ENCODE measurements at regions not wholly inside any gene's neighbourhood (a gene's known extent, or its start where the extent isn't known, plus 50 kb on each side); places are given as distances from the start of the nearest gene placed in this dataset.
"Not testable (repeated sequence)": the region's sequence is repeated elsewhere in the genome, so short reads cannot be mapped to it uniquely, and the experiment has no call there.

GRCh38 chr9:81430727-81431126, 258.6 kb downstream of the TLE1 start:
- DNase-seq (ENCODE audit: low read depth in 2 of 2): no peak

DNA sequence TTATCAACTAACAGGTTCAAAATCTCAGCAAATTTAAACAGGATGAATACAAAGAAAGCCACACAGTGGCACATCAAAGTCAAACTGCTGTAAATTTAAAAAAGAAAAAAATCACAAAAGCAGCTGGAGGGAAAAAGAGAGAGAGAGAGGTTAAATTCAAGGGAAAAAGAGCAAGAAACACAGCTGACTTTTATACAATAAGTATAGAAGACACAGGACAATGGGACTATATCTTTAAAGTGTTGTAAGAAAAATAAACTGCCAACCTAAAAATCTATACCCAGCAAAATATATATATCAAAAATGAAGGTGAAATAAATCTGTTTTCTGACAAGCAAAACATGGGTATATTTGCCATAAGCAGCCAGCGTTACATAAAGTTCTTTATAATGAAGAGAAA, 261.5 kb downstream of the TLE1 start:
- DNase-seq (ENCODE audit: low read depth in 2 of 2): no peak

DNA sequence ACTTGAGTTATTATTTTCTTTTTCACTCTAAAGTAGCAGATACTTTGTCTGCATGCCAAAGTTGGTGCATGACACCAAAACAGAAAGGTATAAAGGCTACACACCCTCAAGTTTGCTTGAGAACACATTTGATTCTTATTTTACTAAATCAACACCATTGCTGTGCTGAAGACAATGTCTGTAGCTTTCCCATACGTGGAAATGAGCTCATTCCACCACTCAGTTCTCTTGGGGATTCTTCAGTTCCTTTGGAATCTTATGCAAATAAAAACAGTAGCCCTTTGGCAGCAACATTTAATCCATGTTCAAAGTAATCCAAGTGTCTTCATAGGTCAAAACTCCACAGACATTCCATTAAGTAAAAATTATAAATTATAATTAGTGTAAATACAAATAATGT, 264.9 kb downstream of the TLE1 start:
- no peak for DNase-seq (ENCODE audit: low read depth in 2 of 2)

- no peak for DNase-seq (ENCODE audit: low read depth in 2 of 2)
Measured at GRCh38 chr9:81423589-81424326, 265.6 kb downstream of the TLE1 start.

- not testable (repeated sequence) for DNase-seq (ENCODE audit: low read depth in 2 of 2)
Measured at GRCh38 chr9:81421090-81421489, 268.3 kb downstream of the TLE1 start.

DNA sequence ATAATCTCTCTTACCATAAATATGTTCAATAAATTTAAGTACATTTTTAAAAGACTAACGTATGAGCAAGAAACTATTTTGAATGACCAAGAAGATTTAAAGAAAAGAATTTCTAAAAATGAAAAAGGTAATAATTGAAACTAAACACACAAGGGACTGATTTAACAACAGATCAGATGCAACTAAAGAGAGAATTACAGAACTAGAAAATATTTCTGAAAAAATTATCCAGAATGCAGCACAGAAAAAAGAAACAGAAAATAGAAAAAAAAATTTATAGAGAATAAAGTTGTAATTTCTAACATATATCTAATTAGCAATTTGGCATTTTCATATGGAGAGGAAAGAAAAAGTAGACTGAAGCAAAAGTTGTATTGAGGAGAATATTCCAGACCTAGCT, 269.3 kb downstream of the TLE1 start:
- DNase-seq (ENCODE audit: low read depth in 2 of 2): no peak

DNA sequence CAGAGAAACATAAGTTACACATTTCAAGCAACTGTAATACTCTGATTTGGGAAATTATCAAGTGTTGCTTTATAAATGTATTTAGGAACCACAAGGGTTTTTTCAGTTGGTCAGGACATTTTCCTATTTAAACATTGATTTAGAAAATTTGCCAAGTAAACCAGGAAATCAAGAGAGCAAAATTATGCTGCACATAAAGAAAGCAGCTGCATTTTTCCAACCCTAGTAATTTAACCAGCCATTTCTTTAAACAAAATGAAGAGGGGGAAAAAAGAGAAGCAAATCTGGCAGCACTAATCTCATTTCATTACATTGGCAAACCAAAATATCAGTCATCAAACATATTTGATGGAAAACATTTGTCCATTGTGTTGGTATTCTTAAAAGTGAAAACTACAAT, 271.4 kb downstream of the TLE1 start:
- no peak for DNase-seq (ENCODE audit: low read depth in 2 of 2)

GRCh38 chr9:81417299-81417675, 272.1 kb downstream of the TLE1 start:
- no peak for DNase-seq (ENCODE audit: low read depth in 2 of 2)

GRCh38 chr9:81416476-81417298, 272.7 kb downstream of the TLE1 start:
- DNase-seq (ENCODE audit: low read depth in 2 of 2): no peak

DNA sequence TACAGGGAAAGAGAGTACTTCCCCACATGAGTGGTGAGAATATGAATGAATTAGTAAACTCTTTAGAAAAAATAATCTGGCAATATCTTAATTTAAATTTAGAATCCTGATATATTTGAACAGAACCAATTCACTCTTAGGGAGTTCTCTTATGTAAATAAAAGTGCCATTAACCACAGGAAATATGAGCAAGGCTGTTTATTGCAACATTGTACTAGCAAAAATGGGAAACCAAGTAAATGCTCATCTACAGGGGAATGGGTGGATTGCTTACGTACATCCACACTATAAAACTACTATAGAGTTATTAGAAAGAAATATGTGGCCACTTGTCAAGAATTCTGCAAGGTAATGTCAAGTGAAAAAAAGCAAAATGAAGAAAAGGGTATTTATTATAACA, 274.5 kb downstream of the TLE1 start:
- no peak for DNase-seq (ENCODE audit: low read depth in 2 of 2)

GRCh38 chr9:81411961-81412360, 277.4 kb downstream of the TLE1 start:
- no peak for DNase-seq (ENCODE audit: low read depth in 2 of 2)

DNA sequence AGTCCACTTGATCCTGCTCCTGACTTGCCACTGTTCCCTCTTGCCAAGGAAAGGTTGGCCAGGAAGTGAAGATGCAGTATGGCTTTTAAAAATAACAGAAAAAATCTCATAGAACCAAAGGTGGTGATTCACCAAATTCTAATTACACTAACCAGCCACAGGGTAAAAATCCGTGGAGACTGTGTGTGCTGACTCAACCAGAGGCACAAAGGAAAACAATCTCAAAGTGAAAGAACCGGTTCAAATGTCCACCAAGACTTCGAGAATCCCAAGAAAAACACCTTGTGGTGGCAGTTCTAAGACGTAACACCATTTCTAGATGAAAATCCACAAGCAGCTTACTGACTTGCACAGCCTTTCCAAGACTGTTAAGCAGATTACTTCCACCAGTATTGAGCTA, 279.1 kb downstream of the TLE1 start:
- no peak for DNase-seq (ENCODE audit: low read depth in 2 of 2)

DNA sequence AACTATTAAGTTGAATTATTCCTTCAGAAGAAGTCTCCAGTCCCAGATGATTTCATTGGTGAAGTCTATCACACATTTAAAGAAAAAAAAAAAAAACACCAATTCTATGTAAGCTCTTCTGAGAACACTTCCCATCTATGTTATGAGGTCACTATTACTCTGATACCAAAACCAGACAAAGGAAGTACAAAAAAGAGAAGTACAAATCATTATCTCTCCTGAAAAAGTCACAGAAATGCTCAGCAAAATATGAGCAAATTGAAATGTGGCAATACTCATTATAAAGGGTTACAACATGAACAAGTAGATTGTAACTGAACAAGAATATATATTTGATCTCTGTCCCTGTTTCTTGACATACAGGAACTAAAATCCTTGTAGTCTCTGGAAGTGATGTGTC, 280.4 kb downstream of the TLE1 start:
- no peak for DNase-seq (ENCODE audit: low read depth in 2 of 2)

GRCh38 chr9:81404931-81405598, 284.3 kb downstream of the TLE1 start:
- no peak for DNase-seq (ENCODE audit: low read depth in 2 of 2)

- no peak for DNase-seq (ENCODE audit: low read depth in 2 of 2)
Measured at GRCh38 chr9:81397481-81398381, 291.6 kb downstream of the TLE1 start.

DNA sequence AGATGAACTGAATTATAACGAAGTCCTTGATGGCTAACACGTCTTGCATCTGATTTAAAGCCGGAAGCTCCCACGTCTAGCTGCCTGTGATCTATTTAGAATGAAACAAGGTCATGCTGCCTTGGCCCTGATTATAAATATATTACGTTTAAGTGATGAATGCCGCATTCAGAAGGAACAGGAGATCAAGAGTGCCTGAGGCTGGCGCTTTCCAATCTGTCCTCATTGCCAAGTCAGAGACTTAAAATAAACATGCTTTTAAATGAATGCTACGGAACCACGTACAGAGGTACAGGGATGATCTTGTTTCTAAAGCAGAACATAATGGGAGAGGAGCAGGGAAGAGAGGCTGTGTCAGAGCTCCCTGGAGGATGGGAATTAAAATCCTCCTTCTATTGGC, 292.8 kb downstream of the TLE1 start:
- DNase-seq (ENCODE audit: low read depth in 2 of 2): no peak

GRCh38 chr9:81395676-81396054, 293.7 kb downstream of the TLE1 start:
- no peak for DNase-seq (ENCODE audit: low read depth in 2 of 2)

GRCh38 chr9:81394881-81395675, 294.3 kb downstream of the TLE1 start:
- DNase-seq (ENCODE audit: low read depth in 2 of 2): no peak

DNA sequence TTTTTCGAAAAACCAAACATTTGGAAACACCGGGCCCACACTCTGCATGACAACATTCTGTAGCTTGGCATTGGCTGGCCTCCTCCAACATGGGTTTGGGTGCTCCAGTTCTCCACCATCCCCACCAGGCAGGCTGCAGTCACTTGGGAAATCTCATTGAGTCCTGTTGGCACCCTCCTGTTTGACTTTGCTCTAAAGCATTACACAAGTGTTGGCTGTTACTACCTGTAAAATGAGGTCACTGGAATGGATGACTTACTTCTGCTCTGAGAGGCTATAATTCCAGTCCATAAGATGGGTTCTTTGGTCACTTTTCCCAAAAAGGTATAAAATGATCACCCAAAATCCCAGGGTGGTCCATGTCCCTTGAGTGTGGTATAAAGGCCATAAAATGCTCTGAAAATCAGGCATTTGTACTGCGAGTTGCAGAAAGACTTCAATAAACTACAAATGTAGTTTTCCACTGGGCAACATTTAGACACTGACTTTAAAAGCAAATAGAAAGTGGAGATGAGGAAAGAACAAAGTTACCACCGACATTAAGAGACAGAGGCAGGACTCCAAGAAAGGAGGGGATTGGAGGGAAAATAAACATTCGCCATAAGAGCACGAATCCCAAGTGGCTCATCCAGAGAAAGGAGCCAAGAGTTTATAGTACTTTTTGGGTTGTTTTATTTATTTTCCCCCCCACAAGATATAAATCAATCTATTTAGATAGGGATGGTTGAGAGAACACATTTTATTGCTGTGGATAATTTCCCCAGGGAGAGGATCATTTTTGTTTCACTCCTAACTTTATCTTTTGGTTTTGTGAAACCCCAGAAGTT, 295.1 kb downstream of the TLE1 start:
- no peak for DNase-seq (ENCODE audit: low read depth in 2 of 2)

- no peak for DNase-seq (ENCODE audit: low read depth in 2 of 2)
Measured at GRCh38 chr9:81391457-81391825, 297.9 kb downstream of the TLE1 start.
